Stimulated activated CD8-positive, alpha-beta memory T cell treated with anti-CD3 and anti-CD28 coated beads, Interleukin-12 subunit alpha, Interleukin-12 subunit beta, amount 100 ng/mL, for 24 hours (primary cell): ENCODE measurements at regions not wholly inside any gene's neighbourhood (a gene's known extent, or its start where the extent isn't known, plus 50 kb on each side); places are given as distances from the start of the nearest gene placed in this dataset.

Experiments
- DNase-seq: peaks from one replicate; pipeline ENCODE4 v3.0.0-alpha.2; 2020; ENCODE audit errors: extremely low read depth

DNA sequence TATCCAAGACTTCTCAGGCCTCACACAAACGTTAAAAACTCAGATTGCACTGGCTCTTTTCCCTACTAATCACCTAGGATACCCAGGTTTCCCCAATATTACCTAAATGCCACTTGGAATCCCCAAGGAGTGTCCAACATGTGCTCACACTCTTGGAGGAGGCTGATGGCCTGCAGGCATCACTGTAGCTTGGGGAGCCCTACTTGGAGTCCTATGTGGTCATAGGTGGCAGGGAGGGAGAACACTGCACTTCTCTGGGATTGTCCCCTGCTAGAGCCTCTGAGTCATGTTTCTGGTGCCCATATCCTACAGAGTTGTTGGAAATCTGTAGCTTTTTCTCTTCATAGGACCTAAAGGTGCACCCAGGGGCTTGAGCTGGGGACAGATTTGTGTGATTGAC is 433.7 kb downstream of the ARHGEF28 start:
- no peak for DNase-seq

DNA sequence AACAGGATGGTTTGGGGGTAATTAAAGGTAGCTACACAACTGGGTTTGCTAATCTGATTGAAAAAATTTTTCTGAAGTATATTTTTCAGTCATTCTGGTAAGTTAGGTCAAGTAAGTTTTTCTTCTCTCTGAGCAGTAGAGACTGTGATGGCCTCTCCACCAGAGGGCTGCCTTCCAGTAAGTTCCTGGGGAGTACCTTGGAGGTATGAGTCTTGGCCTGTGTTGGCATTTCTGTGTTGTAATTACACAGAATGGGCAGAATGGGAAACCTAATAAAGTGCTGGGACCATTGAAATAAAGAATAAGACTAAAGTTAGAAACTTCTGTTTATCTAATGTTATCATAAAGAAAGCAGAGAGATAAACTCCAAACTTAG is 430.8 kb downstream of the ARHGEF28 start:
- DNase-seq, result no peak

DNA sequence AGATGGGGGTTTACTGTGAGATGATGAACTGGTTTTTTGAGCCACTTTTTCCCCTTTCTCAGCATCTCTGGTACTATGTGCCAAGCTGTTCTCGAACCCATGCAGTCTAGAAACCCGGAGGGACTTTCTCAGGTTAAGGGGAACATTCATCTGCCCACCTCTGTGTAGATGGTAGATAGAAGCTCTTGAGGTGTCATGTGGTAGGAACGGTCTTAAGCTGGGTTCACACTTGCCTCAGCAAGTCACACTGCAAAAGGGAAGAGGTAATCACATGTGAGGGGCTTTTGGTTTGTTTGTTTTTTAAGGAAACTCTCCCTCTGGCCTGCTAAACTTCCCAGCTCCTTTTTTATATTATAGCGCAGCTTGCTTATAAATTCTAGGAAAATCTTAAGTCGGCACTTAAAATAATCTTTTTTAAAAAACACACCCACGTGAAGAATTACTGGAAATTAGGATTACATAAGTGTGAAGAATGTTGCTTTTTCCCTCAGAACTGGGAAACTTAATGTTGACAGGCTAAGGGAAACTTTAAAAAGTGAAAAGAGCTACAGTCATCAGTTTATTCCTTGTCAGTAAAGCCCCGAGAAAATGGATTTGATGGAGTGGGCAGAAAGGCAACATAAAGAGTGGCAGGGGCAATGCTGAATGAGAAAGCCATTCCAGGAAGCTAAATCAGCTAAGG is 430.3 kb downstream of the ARHGEF28 start:
- no peak for DNase-seq

DNA sequence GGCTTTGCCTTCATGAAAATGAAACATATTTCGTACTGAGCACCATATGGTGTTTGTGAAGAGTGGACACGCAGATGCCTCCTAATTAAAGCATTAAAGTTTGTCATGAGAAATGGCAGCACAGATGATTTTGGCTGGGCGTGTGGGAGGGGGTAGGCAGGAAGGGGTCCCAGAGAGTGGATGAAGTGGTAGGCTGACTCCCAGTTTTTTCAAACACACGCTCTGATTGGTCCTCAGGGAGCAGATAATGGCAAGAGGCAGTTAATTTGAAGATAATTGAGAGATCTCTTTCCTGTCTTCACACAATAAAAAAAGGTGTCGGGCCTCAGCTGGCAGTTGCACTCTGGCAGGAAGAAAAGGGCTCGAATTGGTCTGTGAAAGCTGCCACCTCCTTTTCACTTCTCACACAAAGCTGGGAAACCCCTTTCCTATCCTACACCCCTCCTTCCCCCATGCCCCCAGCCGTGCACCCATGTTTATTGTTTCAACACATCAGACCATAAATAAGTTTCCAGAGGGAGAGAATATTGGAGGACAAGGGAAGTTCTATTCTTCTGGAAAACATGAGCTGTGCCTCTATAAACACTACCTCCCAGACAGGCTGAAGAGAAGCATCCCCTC is 429.6 kb downstream of the ARHGEF28 start:
- DNase-seq, result no peak

DNA sequence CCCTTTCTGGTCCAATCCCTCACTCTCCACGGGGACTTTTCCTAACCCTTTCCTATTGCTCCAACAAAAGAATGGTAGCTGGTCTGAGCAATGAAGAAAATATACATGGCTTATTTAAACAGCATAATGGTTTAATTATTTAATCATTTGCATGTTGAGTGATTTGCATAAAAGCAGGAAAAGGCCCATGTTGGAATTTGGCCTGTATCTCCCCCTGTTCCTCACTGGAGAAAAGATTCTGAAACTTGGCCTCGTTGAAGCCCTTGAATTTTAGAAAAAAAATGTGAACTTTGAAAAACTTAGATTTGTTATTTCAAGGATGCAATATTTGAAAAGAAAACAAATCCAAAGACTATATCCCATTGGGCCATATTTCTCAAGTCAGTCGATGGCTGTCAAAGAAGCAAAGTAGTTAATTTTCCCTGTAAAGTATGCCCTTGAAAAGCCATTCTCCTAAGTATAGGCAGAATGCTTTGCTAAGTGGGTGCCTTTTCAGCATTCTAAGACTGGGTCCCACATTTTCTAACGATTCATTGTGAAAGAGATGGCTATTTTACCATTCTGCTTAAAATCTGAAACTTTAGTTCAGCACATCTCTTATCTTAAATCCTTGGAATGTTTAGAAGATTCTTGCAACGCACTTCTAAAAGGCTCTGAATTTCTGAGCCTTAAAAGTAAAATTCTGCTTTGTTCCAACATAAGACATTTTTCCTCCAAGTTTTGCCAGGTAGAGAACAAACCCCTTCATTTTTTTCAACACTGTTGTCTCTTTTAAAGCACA is 428.8 kb downstream of the ARHGEF28 start:
- DNase-seq, result no peak

DNA sequence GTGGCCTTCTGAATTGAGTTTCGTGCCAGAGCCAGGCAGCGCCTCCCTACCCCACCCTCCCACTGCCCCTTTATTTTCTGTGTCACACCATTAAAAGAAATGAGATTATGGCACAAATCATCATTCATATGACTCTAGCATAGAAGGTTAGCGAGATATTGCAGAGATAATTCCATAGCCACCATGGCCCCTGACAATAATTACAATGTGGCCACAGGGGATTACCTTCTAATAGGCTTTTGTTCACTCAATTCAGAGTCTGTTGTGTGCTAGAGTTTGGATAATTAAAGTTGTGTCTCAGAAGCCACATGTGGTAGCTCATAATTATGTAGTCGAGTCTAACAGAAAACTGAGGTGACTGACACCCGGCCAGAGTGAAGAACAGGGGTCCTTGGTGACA is 428.1 kb downstream of the ARHGEF28 start:
- DNase-seq, result no peak

DNA sequence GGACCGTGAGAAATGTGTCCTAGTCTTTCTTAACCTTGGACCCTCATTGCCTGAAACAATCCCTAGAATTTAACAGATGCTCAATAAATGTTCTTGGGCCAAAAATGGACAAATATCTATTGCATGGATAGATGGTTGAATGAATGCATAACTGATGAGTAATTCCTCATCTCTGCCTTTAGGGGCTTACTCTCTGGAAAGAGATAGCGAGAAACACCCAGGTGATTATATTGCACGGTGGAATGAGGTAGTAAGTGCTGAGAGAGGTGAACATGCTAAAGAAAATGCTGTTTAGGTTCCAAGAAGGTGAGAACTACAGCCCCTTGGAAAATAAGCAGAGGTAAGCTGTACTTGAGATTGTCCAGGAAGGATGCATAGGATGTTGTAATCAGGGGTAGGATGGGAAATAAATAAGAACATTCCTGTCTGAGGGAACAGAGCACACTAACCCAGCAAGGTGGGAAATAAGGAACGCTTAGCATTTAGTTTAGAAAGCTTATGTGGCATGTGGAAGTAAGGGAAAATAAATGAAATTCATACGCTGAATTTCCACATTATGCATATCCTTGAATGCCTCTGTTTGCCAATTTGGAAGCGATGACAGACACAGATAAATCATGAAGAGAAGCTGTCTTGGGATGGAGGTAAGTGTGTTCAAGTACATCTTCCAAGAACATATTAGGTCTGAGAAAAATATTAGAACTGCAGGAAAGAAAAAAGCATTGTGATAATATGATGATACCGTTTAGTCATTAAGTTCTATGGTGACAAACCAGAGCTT is 426.6 kb downstream of the ARHGEF28 start:
- no peak for DNase-seq

DNA sequence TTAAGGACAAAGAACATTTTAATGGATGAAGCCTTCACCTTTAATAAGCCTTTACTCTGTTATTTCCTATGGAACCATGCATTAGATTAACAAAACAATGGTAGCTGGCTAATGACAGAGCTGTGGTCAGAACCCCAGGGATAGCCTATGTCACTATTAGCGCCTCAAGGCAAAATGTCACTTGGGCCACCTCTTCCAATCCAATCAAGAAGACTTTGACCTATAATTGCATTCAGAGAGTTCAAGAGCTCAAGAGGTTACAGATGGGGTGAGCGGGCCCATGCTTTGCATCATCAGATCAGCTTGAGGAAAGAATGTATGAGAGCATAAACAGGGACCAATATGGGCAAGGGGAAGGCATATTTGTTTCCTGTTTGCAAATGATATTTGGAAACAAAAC is 425.1 kb downstream of the ARHGEF28 start:
- no peak for DNase-seq

DNA sequence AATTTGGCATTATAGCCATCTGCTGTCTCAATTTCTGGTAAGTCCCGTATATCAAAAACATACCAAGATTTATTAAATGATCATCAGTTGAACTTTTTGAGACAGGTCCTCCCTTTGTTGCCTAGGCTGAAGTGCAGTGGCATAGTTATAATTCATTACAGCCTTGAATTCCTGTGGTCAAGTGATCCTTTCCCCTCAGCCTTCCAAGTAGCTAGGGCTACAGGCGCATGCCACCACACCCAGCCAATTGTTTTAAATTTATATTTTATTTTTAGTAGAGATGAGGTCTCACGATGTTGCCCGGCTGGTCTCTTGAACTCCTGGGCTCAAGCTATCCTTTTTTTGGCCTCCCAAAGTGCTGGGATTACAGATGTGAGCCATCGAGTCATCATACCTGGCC is 418.9 kb downstream of the ARHGEF28 start:
- no peak for DNase-seq

DNA sequence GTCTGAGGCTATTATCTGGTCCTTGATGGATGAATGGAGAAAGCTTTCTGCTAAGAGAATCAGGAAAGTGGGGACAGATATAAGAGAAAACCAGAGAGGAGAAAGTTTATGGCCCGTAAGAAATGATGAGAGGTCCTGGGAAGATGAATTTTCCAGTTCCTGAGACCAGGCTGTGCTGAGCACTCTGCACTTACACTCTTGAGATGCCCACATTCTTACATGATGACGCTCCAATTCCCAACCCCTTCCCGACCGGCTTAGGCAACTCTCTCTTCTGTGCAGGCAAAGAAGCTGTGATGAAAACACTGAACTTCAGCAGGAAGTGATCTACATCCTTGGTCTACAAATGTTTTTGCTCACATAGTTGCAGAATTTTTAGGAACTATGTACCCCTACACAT is 417.0 kb downstream of the ARHGEF28 start:
- no peak for DNase-seq

DNA sequence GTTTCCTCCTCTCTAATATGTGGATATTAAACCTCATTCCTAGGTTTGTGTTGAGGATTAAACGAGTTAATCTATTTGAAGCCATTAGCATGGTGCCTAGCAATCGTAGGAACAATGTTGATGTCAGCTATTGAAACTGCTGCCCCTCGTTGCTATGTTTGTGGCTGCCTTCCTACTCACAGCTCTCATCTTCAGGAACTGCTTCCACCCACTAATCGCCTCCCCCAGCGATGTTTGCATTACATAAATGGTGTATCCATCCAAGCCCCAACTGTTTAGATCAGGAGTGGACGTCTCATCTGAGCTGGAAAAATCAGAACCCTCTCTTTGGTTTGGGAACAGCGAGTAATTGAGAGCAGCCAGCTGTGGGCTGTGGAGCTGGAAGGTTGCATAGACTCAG is 416.6 kb downstream of the ARHGEF28 start:
- DNase-seq, result no peak

DNA sequence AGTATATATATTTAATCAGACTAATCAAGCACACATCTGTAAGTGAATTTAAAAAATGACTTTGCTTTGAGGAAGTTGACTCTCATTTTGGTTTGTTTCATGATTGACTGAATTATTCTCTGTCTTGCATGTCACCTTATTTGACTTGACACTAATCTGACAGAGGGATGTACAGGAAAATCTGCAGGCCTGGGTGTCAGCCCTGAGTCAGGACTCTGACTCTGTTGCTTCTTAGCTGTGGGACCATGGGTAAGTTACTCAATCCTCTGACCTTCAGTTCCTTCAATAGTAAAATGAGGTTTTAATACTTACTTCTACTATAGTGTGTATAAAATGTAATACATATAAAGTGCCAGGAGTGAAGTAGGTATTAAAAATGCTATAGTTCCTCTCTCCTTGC is 415.9 kb downstream of the ARHGEF28 start:
- no peak for DNase-seq

DNA sequence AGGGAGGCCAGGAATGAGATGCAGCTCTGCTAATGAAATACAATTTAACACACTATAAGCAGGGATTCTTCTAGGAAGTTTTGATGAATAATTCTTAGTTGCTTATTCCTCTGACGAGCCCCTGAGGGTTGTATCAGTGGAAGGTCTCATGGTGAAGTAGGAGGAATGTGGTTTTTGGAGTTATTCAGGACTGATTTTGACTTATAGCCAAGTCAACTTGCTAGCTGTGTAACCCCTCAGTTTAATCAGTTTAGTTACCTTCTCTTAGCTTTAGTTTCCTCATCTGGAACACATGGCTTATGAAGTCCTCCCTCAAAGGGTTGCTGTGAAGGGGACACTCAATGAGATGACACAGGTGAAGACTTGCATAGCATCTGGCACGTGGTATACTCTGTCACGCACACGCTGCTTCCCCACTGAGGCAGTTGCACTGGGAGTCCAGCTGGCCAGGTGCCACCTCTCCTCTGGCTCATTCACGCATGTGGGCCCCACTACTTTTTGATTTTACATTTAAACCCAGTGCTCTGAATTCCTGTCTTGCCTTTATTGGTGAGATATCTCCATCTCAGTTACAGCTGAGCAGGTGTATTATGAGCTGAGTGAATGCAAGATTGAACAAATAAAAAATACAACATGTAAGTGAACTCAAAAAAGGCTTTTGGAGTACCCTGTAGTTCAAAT is 415.0 kb downstream of the ARHGEF28 start:
- no peak for DNase-seq

DNA sequence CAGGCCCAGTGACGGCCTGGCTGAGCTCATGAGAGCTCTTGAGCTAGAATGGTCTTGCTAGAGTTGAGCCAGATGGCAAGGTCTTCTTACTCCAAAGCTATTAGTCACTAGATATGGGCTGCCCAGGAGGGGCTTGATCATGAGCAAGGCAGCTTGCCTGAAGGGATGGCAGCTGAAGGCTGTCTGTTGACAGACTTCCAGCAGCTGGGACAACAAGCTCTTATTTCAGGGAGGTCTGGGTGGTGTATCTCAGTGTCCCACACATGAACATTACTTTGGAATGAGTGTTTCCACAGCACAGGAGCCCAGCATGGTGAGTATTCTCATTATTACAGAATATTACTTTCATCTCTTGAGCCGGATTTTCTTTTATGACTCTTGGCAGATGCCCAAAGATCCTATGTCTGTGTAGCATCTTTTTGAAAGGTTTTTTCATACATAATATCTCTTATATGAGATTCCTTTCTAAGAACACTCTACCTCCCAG is 414.1 kb downstream of the ARHGEF28 start:
- no peak for DNase-seq

DNA sequence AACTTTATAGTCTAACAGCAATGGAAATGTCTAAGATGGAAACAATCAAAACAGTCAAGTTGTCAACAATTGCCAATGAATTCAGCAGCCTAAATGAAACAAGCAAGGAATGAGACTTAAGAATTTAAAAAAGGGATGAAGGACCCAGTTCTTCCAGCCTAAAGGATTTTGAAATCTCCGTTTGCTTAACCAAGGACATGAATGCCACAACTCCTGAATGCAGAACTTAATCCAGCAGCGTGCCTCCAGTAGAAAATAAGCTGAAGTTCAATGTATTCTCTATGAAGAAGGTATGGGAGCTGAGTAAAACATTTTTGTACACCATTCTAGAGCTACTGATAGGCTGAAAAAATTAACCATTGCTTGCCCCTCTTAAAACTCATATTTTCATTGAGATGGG is 411.3 kb downstream of the ARHGEF28 start:
- no peak for DNase-seq

DNA sequence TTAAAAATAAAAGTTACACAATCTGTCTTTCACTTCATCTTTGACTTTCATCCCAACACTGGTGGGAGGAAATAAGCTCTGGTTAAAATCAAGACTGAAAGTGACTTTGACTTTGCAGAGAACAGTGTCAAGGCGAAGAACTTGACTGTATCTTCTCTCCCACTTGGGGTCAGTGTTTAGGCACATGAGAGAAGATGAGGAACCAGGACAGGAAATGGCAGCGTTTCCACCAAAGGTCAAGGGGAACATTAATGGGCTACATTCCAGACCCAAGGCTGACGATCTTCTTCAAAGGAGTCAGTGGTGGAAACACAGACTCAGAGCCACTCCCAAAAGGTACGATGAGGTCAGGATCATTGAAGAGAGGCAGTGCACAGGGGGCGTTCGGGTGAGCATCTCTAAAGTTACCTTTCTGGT is 409.5 kb downstream of the ARHGEF28 start:
- no peak for DNase-seq

DNA sequence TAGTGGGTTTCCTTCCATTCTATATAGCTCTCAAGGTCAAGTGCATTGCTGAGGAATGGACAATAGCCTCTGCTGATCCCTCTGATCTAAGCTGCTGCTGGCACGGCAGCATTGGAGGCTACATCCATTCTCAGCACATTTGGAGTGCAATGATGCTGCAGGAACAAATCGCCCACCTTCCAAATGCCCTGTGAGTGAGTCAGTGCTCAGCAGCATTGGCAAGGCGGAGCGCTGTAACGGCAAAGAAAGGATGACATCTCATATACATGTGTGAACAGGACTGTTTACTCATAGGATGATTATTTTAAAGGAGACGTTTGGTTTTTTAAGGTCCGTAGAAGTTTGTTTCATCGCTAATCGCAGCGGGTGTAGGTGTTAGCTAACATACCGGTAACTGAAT is 408.7 kb downstream of the ARHGEF28 start:
- no peak for DNase-seq

DNA sequence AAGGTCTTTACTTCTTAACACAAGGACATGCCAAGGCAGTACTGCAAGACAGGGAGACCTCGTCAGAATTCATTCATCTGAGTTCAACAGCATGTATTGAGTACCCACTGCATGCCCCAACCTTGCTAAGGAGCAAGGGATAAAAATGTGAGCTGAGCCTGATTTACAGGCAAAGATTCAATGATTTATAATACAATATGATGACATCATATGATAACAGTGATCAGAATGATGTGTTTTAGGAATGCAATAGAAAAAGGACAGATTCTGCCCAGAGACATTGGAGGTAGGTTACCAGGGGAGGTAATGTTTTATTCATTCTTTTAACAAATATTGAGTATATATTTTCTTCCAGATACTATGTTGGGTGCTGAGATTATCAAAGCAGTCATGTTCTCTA is 406.6 kb downstream of the ARHGEF28 start:
- DNase-seq, result no peak

DNA sequence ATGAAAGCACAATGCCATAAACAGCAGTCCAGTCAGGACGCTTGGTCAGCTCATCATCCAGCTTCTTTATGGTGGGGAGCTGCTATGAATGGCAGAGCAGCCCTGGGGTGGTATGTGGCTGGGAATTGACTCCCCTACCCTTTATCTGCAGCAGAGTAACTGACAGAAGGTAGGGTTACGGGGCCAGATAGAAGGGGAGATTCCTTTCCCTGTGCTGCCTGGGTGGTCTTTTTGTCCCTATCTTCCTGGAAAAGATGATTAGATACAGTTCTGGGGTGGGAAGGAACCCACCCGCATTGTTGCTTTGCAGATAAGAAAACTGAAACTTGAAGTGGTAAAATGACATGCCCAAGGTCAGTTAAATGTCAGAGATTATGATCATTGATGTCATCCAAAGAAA is 405.5 kb downstream of the ARHGEF28 start:
- no peak for DNase-seq

DNA sequence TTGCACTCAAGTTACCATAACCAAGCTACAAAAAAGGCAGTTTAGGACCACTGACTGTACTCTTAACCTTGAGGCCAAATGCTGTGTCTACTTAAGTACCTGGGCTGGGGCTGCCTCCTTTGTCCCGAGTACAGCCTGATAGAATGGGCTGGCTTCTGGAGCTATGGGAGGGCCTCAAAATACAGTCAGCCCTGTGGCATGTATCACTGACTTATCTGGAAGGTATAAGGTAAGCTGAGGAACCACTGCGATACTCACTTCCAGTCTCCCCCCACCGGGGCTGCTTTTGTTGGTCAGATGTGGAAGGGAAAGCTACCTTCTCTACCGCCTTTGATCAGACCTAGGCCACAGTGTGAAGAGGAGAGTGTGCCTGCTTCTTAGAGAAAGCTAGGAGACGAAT is 404.8 kb downstream of the ARHGEF28 start:
- DNase-seq, result no peak

DNA sequence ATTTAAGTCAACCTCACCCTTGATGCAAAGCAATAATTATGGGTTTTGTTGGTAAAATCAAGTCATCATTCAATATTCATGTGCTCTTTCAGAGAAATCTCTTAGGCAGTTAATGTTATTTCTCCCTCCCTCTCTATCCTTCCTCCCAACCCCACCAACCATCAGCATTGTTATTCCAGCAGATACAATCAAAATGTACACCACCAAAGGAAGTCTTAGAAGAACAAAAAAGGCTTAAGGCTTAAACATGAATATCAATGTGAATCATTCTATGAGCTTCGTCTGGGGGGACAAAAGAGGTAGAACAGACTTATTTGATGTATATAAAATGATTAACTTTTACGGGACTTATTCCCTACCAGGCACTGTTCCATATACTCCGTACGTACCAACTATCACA is 404.4 kb downstream of the ARHGEF28 start:
- no peak for DNase-seq

DNA sequence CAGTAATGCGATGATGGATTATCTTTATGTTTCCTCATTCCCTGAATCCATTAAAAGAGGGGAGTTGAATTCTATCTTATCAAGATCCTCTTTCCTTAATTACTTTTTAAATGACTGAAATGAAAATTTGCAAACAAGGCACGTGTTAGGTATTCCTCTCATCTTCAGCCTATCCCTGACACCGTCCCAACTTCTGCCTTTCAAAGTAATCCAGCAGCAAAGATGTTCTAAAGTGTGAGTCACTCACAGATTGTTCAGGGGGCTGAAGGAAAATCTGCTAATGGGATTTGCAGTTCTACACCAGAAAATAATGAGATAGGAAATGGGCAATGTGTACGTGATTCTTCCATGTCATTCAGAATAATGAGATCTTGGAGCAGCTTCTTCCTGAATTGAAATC is 403.0 kb downstream of the ARHGEF28 start:
- no peak for DNase-seq
